Adrenal gland (tissue), 5 donors: ENCODE measurements at regions not wholly inside any gene's neighbourhood (a gene's known extent, or its start where the extent isn't known, plus 50 kb on each side); places are given as distances from the start of the nearest gene placed in this dataset.

Experiments
- CTCF ChIP-seq, 6 experiments: fragments of 450-650 bp in 4 of 6; fragments of 200-600 bp in 2 of 6; sonication (generic) in 1 of 6; IDR thresholded peaks; 1 replicate in 5 of 6; 2 replicates in 1 of 6; pipeline versions ENCODE4 v1.5.1 to v1.8.0; 2016 to 2021; ENCODE audit warnings: antibody characterized with exemption in 6 of 6, mild to moderate bottlenecking in 2 of 6, moderate library complexity in 1 of 6
- POLR2A ChIP-seq, 2 donors: fragments of 450-650 bp; IDR thresholded peaks; one replicate each; pipeline ENCODE4 v1.6.1; 2017; ENCODE audit warnings: antibody characterized with exemption in 2 of 2, mild to moderate bottlenecking in 2 of 2, moderate library complexity in 1 of 2
- donor health status: DM: no; HTN: no; CAD: no.

GRCh38 chr5:66248874-66249273 is 104.8 kb downstream of the SREK1 start:
- TF ChIP-seq CTCF (IDR thresholded peaks at IDR 0.05), result no peak
- TF ChIP-seq POLR2A (IDR thresholded peaks at IDR 0.05), result no peak
